GM12875 (cell line): ENCODE measurements at regions not wholly inside any gene's neighbourhood (a gene's known extent, or its start where the extent isn't known, plus 50 kb on each side); places are given as distances from the start of the nearest gene placed in this dataset.
"Not testable (repeated sequence)": the region's sequence is repeated elsewhere in the genome, so short reads cannot be mapped to it uniquely, and the experiment has no call there.

ENCODE experiments used
- H3K4me3 ChIP-seq: one replicate; pipeline ENCODE4 v1.5.1; 2011; ENCODE audit warnings: low read depth, low read length, control low read depth
- TF ChIP-seq, protein P1 (sequence below): IDR thresholded peaks from 2 replicates; pipeline ENCODE4 v1.5.1; 2011; ENCODE audit warnings: low read depth, mild to moderate bottlenecking, control low read depth, inconsistent platforms, low read length, moderate library complexity, borderline replicate concordance; ENCODE audit not compliant: insufficient read depth

DNA sequence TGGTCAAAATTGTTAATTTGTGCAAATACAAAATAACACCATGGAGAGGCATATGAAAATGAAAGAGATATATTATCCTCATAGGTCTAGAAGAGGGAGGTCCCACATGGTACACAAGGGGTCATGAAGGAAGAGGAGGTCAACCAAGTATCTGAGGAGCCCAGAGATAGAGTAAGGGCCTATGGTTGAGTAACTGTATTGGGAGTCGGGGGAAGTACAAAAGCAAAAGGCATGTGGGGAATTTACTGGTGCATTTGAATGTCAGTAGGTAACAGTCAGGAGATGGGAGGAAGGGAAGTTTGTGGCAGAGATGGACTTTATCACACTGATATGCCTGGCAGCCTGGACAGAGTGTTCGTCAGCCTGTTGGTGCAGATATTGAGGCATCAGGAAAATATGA is 1113.7 kb downstream of the OTOL1 start:
- H3K4me3 ChIP-seq: no peak overlapping the region
- TF ChIP-seq, protein P1, sequence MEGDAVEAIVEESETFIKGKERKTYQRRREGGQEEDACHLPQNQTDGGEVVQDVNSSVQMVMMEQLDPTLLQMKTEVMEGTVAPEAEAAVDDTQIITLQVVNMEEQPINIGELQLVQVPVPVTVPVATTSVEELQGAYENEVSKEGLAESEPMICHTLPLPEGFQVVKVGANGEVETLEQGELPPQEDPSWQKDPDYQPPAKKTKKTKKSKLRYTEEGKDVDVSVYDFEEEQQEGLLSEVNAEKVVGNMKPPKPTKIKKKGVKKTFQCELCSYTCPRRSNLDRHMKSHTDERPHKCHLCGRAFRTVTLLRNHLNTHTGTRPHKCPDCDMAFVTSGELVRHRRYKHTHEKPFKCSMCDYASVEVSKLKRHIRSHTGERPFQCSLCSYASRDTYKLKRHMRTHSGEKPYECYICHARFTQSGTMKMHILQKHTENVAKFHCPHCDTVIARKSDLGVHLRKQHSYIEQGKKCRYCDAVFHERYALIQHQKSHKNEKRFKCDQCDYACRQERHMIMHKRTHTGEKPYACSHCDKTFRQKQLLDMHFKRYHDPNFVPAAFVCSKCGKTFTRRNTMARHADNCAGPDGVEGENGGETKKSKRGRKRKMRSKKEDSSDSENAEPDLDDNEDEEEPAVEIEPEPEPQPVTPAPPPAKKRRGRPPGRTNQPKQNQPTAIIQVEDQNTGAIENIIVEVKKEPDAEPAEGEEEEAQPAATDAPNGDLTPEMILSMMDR: no peak

DNA sequence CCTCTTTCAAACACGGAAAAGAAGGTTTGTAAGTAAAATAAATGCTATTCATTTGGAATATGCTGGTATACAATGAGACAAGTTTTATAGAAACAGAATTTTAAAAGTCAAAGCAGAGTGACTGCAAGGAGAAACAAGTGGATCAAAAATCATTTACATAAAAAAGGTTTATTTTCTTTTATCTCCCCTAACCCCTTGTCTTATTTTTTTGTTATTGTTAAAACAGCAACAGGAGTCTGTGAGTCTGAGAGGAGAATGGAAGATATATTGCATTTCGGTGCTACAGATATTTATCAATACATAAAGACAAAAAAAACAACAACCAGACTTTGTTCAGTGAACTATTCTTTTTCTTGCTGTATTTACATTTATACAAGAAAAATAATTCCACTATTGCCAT is 1116.4 kb downstream of the OTOL1 start:
- TF ChIP-seq, protein P1: no peak
- H3K4me3 ChIP-seq: no peak overlapping the region

DNA sequence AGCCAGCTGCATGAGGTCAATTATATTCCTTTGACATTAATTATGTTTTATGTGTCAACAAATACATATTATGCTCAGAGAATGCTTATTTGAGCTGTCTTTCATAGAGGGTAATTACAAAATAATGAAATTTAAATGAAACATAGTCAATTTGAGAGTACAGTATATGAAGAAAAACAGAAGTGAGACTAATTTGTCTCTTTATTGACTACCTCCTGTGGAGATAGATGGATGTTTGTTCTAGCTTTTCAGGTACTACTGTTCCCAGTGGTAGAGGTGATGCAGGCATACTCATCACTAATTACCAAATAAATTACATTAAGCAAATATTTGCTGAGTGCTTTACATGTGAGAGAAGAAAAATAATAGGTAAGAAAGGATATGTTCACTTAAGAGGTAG is 1129.6 kb downstream of the OTOL1 start:
- no peak overlapping the region for H3K4me3 ChIP-seq
- TF ChIP-seq, protein P1: no peak

DNA sequence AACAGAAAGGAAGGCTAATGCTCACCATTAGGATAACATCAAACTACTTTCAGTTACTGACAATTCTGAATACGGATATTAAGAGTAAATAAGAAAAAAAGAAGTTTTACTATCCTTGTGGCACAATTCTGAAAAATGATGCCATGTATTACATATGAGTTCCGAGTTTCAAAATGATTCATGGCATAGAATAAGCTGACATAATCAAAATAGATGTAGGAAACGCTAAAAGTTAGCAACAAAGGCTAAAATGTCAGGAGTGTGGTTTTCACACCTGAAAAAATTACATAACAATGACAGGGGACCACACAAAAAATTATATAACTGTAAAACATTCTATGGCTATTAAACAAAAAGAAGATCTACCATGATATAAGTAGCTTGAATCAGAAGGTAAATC is 1131.9 kb downstream of the OTOL1 start:
- no peak overlapping the region for H3K4me3 ChIP-seq
- TF ChIP-seq, protein P1: no peak

DNA sequence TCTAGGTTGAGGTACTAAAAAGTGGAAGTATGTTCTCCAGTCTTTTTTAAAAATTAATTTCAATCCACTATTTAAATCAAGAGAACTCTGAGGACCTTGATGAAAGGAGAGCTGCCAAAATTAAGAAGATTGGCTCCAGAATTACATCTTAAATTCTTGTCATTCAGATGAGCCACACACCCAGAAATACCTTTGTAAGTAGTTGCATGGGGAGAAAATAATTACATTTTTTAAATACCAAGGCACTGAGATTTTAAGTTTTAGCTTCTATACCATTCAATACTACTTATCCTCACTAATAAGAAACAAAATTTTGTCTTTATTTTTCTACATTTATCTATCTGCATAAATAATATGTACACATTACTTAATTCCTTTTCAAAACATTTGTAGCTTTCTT is 1132.8 kb downstream of the OTOL1 start:
- TF ChIP-seq, protein P1: no peak

DNA sequence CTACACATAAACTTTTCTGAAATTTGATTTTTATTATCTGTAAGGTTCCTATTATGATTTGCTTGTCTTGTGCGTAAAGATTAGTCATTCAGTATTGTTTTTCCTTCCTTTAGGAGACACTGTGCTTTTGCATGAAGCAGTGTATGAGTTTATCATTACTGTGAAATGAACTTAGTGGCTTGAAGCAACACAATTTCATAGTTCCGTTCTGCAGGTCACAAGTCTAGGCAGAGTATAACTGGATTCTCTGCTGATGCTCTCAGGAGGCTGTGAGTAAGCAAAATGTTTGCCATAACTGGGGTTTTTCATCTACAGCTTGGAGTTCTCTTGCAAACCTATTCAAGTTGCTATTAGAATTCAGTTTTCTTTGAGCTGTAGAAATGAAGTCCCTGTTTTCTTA is 1136.1 kb downstream of the OTOL1 start:
- TF ChIP-seq, protein P1: no peak
- H3K4me3 ChIP-seq: no peak overlapping the region

More for the DNA sequence above, 1132.8 kb downstream of the OTOL1 start:
- H3K4me3 ChIP-seq: no peak overlapping the region

DNA sequence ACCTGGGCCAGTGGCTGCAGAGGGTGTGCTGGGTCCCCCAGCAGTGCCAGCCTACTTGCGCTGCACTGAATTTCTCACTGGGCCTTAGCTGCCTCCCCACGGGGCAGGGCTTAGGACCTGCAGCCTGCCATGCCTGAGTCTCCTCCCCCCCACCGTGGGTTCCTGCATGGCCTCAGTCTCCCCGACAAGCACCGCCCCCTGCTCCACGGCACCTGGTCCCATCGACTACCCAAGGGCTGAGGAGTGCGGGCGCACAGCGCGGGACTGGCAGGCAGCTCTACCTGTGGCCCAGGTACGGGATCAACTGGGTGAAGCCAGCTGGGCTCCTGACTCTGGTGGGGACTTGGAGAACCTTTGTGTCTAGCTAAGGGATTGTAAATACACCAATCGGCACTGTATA is 1143.6 kb downstream of the OTOL1 start:
- H3K4me3 ChIP-seq: not testable (repeated sequence)

DNA sequence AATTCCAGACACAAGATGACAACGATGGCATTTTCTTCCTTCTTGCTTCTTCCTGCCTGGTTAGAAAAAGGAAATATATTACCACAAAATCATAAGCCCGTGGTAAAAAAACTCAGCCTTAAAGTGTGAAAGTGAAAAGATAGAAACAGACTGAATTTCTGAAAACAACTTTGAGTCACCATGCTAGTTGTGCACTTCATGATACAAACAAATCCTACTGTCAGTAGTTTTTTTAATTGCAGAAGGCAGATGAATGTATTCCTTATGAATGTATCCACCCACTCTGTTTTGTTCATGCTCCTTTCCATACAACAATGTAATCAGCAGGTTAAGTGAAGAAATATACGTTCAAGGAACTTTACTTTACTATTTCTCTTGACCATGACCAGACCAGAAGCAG is 1144.7 kb downstream of the OTOL1 start:
- TF ChIP-seq, protein P1: no peak
- H3K4me3 ChIP-seq: no peak overlapping the region
